Activated gamma-delta T cell treated with anti-CD3 and anti-CD28 coated beads, Interleukin-2, amount 50 U/mL, for 16 hours (primary cell): ENCODE measurements at regions not wholly inside any gene's neighbourhood (a gene's known extent, or its start where the extent isn't known, plus 50 kb on each side); places are given as distances from the start of the nearest gene placed in this dataset.
"Not testable (repeated sequence)": the region's sequence is repeated elsewhere in the genome, so short reads cannot be mapped to it uniquely, and the experiment has no call there.

Experiments used
- DNase-seq: peaks from one replicate; pipeline ENCODE4 v3.0.0-alpha.2; 2020; ENCODE audit warnings: low read depth

- not testable (repeated sequence) for DNase-seq
These were observed 697.6 kb upstream of the SLITRK1 start for GRCh38 chr13:84579901-84580300.

GRCh38 chr13:84574851-84575250 is 692.6 kb upstream of the SLITRK1 start:
- no peak for DNase-seq

GRCh38 chr13:84571264-84571663 is 689.0 kb upstream of the SLITRK1 start:
- no peak for DNase-seq

- no peak for DNase-seq
These were observed 688.6 kb upstream of the SLITRK1 start for GRCh38 chr13:84570831-84571230.

- no peak for DNase-seq
These were observed 687.1 kb upstream of the SLITRK1 start for GRCh38 chr13:84569366-84569765.

GRCh38 chr13:84567848-84568247 is 685.6 kb upstream of the SLITRK1 start:
- DNase-seq = no peak

GRCh38 chr13:84566780-84567179 is 684.5 kb upstream of the SLITRK1 start:
- DNase-seq = no peak

GRCh38 chr13:84563611-84564010 is 681.3 kb upstream of the SLITRK1 start:
- no peak for DNase-seq

GRCh38 chr13:84553227-84553626 is 671.0 kb upstream of the SLITRK1 start:
- DNase-seq = no peak

- DNase-seq = no peak
These were observed 661.7 kb upstream of the SLITRK1 start for GRCh38 chr13:84543962-84544361.

- DNase-seq = no peak
These were observed 660.1 kb upstream of the SLITRK1 start for GRCh38 chr13:84542348-84542747.

- no peak for DNase-seq
These were observed 654.6 kb upstream of the SLITRK1 start for GRCh38 chr13:84536906-84537305.

GRCh38 chr13:84528408-84529070 is 646.3 kb upstream of the SLITRK1 start:
- no peak for DNase-seq

- DNase-seq = no peak
These were observed 643.6 kb upstream of the SLITRK1 start for GRCh38 chr13:84525865-84526264.

GRCh38 chr13:84524586-84524985 is 642.3 kb upstream of the SLITRK1 start:
- no peak for DNase-seq

GRCh38 chr13:84500016-84500415 is 617.7 kb upstream of the SLITRK1 start:
- no peak for DNase-seq

- DNase-seq = no peak
These were observed 615.3 kb upstream of the SLITRK1 start for GRCh38 chr13:84497613-84498012.

GRCh38 chr13:84491952-84492351 is 609.7 kb upstream of the SLITRK1 start:
- DNase-seq = no peak

GRCh38 chr13:84487752-84488151 is 605.5 kb upstream of the SLITRK1 start:
- no peak for DNase-seq

GRCh38 chr13:84481958-84482357 is 599.7 kb upstream of the SLITRK1 start:
- DNase-seq = no peak

GRCh38 chr13:84479656-84480055 is 597.4 kb upstream of the SLITRK1 start:
- no peak for DNase-seq

GRCh38 chr13:84470528-84470927 is 588.3 kb upstream of the SLITRK1 start:
- no peak for DNase-seq

GRCh38 chr13:84466461-84466860 is 584.2 kb upstream of the SLITRK1 start:
- DNase-seq = no peak

GRCh38 chr13:84460989-84461388 is 578.7 kb upstream of the SLITRK1 start:
- no peak for DNase-seq
